ENCODE measurements at regions not wholly inside any gene's neighbourhood (a gene's known extent, or its start where the extent isn't known, plus 50 kb on each side); places are given as distances from the start of the nearest gene placed in this dataset.

DNA sequence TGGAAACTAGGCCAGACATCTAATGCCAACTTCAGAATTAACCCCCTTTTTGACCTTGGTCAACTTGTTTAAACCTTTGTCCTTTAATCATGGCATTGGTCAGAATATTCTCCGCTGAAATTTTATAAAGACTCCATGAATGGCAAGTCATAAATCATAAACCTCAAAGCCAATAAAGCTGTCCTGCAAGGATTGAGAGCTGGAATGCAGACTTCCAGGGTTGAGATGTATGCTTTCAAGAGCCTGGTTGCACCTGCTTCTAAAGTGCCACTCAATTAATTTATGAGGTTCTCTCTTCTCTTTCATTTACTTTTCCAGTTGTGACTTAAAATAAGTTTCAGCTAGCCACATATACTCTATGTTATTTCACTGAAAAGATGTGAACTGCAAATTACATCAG lies 136.2 kb upstream of the HCCS start:
- Histone ChIP-seq H3K27ac (no peak overlapping the region), H3K4me1 (no peaks in the 10 kb centered on the region), H3K27me3 (no peaks in the 10 kb centered on the region), H3K4me3 (no peak overlapping the region), H3K36me3 (no peaks in the 10 kb centered on the region), H3K9me3 (no peaks in the 10 kb centered on the region)
- WGBS, 2 donors: 69 to 78% methylated on average over 1 of the region's 1 CpG
- DNase-seq (ENCODE audit: low spot score in 2 of 2): no peak
- TF ChIP-seq POLR2A (IDR thresholded peaks at IDR 0.05): no peak

DNA sequence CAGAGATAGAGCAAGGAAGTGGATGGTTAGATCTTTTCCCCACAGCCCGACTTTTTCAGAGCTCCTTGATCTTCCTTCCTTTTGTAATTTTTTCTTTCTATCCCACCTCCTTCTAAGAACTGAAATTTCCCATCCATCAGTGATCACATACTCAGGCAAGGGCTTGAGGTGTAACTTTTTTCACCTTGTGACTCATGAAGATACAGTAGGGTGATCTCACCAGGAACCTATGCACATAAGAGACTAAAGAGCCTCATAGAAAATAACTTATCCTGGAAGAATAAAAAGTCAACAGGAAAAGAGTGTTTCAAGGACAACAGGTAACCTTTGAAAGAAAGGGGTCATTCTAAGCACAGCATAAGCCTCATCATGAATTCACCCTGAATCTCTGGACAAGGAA lies 131.2 kb upstream of the HCCS start:
- H3K9me3 ChIP-seq: no peaks in the 10 kb centered on the region
- H3K27me3 ChIP-seq: no peaks in the 10 kb centered on the region
- DNase-seq (ENCODE audit: low spot score in 2 of 2): no peak
- H3K27ac ChIP-seq: no peak overlapping the region
- no peaks in the 10 kb centered on the region for H3K4me1 ChIP-seq
- TF ChIP-seq EP300 (IDR thresholded peaks at IDR 0.05): no peak
- TF ChIP-seq, protein P1, sequence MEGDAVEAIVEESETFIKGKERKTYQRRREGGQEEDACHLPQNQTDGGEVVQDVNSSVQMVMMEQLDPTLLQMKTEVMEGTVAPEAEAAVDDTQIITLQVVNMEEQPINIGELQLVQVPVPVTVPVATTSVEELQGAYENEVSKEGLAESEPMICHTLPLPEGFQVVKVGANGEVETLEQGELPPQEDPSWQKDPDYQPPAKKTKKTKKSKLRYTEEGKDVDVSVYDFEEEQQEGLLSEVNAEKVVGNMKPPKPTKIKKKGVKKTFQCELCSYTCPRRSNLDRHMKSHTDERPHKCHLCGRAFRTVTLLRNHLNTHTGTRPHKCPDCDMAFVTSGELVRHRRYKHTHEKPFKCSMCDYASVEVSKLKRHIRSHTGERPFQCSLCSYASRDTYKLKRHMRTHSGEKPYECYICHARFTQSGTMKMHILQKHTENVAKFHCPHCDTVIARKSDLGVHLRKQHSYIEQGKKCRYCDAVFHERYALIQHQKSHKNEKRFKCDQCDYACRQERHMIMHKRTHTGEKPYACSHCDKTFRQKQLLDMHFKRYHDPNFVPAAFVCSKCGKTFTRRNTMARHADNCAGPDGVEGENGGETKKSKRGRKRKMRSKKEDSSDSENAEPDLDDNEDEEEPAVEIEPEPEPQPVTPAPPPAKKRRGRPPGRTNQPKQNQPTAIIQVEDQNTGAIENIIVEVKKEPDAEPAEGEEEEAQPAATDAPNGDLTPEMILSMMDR (IDR thresholded peaks at IDR 0.05): no peak
- no peaks in the 10 kb centered on the region for H3K36me3 ChIP-seq
- 68 to 100% methylated on average over 1 of the region's 1 CpG for WGBS, 2 donors
- no peak overlapping the region for H3K4me3 ChIP-seq

DNA sequence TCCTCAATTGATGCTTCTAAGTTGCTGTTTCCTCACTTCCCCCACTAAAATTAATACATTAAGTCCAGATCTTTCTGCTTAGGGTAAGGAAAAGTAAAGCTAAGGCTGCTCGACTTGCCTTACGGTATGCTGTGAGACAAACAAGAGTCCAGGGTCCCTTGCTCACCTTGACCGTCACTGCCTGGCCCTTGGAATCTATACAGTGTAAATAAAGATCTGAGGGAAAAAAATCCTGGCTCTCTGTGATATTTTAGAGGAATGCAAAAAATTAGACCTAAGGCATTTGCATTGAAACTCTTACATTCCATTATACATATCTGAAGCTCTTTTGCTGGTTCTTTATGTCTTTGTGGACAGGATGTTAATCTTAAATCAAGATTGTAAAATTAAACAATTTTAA lies 129.6 kb upstream of the HCCS start:
- DNase-seq (ENCODE audit: low spot score in 2 of 2): no peak
- no peaks in the 10 kb centered on the region for H3K36me3 ChIP-seq
- peaks cover 0 to 3% (median 0%) of the 10 kb centered on the region in 4 donors for H3K4me1 ChIP-seq
- H3K27ac ChIP-seq: no peak overlapping the region
- TF ChIP-seq POLR2A (IDR thresholded peaks at IDR 0.05) (no peak), EP300 (IDR thresholded peaks at IDR 0.05) (no peak)
- TF ChIP-seq, protein P1 (IDR thresholded peaks at IDR 0.05): no peak
- H3K27me3 ChIP-seq: no peaks in the 10 kb centered on the region
- no peak overlapping the region for H3K4me3 ChIP-seq
- H3K9me3 ChIP-seq: no peaks in the 10 kb centered on the region
- 74 to 82% methylated on average over 3 of the region's 3 CpGs for WGBS, 2 donors

DNA sequence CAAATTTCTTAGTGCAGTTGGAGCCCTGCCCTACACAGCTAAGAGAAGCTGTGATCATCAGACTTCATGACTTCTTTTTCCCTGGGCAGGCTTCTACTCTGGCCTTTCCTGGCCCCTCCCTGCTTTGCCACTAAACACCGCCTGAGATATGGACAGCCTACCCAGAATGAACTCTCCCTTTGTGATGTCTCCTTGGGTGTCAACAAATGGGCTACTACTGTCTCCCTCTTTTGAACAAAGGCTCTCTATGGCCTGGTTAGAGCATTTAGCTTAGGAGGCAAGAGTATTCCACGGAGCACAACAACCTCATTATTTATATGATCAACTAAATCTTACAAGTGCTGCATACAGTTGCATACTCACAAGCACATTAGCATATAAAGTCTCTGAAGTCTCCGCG lies 127.6 kb upstream of the HCCS start:
- H3K4me1 ChIP-seq: peaks cover 0 to 6% (median 0%) of the 10 kb centered on the region in 4 donors
- H3K36me3 ChIP-seq: no peaks in the 10 kb centered on the region
- TF ChIP-seq EP300 (IDR thresholded peaks at IDR 0.05) (no peak), POLR2A (IDR thresholded peaks at IDR 0.05) (no peak)
- TF ChIP-seq, protein P1 (IDR thresholded peaks at IDR 0.05): no peak
- WGBS, 2 donors: 58 to 73% methylated on average over 4 of the region's 4 CpGs
- no peaks in the 10 kb centered on the region for H3K9me3 ChIP-seq
- no peak for DNase-seq (ENCODE audit: low spot score in 2 of 2)
- H3K27me3 ChIP-seq: no peaks in the 10 kb centered on the region
- no peak overlapping the region for H3K27ac ChIP-seq
- H3K4me3 ChIP-seq: no peak overlapping the region

DNA sequence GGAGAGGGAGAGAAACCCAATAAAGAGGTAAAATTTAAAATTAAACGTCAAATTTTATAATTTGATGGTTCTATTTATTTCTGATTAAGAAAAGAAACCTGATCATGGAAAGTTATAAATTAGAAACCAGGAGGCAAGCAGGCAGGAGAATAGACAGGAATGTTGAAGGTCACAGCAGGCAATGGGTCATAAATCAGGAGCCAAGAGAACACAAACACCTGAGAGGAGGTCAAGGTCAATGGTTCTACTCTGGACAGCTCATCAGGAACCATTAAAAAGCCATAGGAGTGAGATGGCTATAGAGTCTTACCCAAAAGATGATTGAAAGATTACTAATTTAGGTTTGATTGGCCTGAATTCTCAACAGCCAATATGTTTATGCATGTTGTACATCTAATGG lies 126.9 kb upstream of the HCCS start:
- 76 to 78% methylated on average over 1 of the region's 1 CpG for WGBS, 2 donors
- Histone ChIP-seq H3K27ac (no peak overlapping the region), H3K9me3 (no peaks in the 10 kb centered on the region)

More for the DNA sequence above, 126.9 kb upstream of the HCCS start:
- TF ChIP-seq, protein P1 (IDR thresholded peaks at IDR 0.05): no peak
- no peak for TF ChIP-seq EP300 (IDR thresholded peaks at IDR 0.05)
- Histone ChIP-seq H3K4me1 (peaks cover 0 to 6% (median 0%) of the 10 kb centered on the region in 4 donors), H3K4me3 (no peak overlapping the region), H3K27me3 (no peaks in the 10 kb centered on the region), H3K36me3 (no peaks in the 10 kb centered on the region)
- DNase-seq (ENCODE audit: low spot score in 2 of 2): no peak
